ENCODE measurements at regions not wholly inside any gene's neighbourhood (a gene's known extent, or its start where the extent isn't known, plus 50 kb on each side); places are given as distances from the start of the nearest gene placed in this dataset.

DNA sequence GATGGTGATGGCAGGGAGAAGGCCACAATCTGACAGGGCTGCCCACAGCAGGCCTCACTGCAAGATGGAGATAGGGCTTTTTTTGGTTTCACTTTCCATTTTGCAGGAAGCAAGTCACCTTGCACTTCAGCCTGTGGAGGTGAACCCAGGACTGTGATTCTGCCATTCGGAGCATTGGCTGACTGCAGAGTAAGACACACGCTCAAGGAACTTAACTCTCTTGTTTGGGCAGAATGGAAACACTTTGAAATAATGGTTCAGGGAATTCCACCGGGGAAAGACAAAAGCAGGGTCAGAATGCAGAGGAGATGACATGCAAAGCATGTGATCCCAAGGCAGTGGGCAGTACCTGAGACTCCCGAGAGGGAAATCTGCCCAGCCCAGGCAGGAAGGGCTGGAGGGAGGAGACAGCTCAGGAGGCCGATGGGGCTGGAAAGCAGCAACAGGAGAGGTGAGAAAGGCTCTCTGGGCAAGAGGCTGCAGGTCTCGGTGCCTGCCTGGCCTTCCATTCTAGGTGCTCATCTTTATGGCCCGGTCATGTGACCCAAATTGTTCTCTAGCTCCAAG, 58.7 kb upstream of the PRMT8 start:
- POLR2A ChIA-PET = no interaction called here
- Mint-ChIP-seq H3K4me3 (no peak overlapping the region), H3K4me1 (ENCODE audit: low read depth) (peaks cover 24% of the 10 kb centered on the region), H3K27ac (no peak overlapping the region), H3K27me3 (peaks cover 4% of the 10 kb centered on the region), H3K9me3 (no peaks in the 10 kb centered on the region), H3K36me3 (ENCODE audit: low read depth) (no peaks in the 10 kb centered on the region)
- ATAC-seq (ENCODE audit: poor library complexity) (no peak), DNase-seq (peak in 1 of 14 experiments; percentile 21)
- Histone ChIP-seq H3K27me3 (ENCODE audit: control insufficient read depth in 1 of 2, insufficient read depth in 2 of 2, low read length in 2 of 2) (peaks cover 0 to 2% of the 10 kb centered on the region in 2 experiments), H3K9me3 (ENCODE audit: control insufficient read depth in 1 of 2, insufficient read depth in 1 of 2, low read length in 2 of 2) (peaks cover 0 to 13% of the 10 kb centered on the region in 2 experiments), H3K4me3 (ENCODE audit: low read length) (no peak overlapping the region), H3K4me1 (ENCODE audit: insufficient read depth, low read length) (peaks cover 10% of the 10 kb centered on the region), H3K36me3 (ENCODE audit: insufficient read depth, low read length) (no peaks in the 10 kb centered on the region), H3K27ac (ENCODE audit: low read depth in 1 of 2, low read length in 2 of 2) (no peak overlapping the region)
- intact Hi-C loops (cut with DNase I, micrococcal nuclease) = no loop called here
- CTCF ChIA-PET = no interaction called here
- TF ChIP-seq, protein P1, sequence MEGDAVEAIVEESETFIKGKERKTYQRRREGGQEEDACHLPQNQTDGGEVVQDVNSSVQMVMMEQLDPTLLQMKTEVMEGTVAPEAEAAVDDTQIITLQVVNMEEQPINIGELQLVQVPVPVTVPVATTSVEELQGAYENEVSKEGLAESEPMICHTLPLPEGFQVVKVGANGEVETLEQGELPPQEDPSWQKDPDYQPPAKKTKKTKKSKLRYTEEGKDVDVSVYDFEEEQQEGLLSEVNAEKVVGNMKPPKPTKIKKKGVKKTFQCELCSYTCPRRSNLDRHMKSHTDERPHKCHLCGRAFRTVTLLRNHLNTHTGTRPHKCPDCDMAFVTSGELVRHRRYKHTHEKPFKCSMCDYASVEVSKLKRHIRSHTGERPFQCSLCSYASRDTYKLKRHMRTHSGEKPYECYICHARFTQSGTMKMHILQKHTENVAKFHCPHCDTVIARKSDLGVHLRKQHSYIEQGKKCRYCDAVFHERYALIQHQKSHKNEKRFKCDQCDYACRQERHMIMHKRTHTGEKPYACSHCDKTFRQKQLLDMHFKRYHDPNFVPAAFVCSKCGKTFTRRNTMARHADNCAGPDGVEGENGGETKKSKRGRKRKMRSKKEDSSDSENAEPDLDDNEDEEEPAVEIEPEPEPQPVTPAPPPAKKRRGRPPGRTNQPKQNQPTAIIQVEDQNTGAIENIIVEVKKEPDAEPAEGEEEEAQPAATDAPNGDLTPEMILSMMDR (IDR thresholded peaks at IDR 0.05) = no peak

GRCh38 chr12:3432868-3433267, 58.1 kb upstream of the PRMT8 start:
- TF ChIP-seq, protein P1 (IDR thresholded peaks at IDR 0.05) = no peak
- peaks cover 0 to 2% of the 10 kb centered on the region in 2 experiments for H3K27me3 ChIP-seq (ENCODE audit: control insufficient read depth in 1 of 2, insufficient read depth in 2 of 2, low read length in 2 of 2)
- Mint-ChIP-seq H3K27me3 (peaks cover 4% of the 10 kb centered on the region), H3K36me3 (ENCODE audit: low read depth) (no peaks in the 10 kb centered on the region), H3K4me1 (ENCODE audit: low read depth) (peaks cover 24% of the 10 kb centered on the region), H3K9me3 (no peaks in the 10 kb centered on the region), H3K27ac (no peak overlapping the region), H3K4me3 (no peak overlapping the region)
- no peak overlapping the region for H3K4me3 ChIP-seq (ENCODE audit: low read length)
- intact Hi-C loops (cut with DNase I, micrococcal nuclease) = no loop called here
- peaks cover 0 to 13% of the 10 kb centered on the region in 2 experiments for H3K9me3 ChIP-seq (ENCODE audit: control insufficient read depth in 1 of 2, insufficient read depth in 1 of 2, low read length in 2 of 2)
- peaks cover 10% of the 10 kb centered on the region for H3K4me1 ChIP-seq (ENCODE audit: insufficient read depth, low read length)
- ATAC-seq (ENCODE audit: poor library complexity) (no peak), DNase-seq (no peak)
- POLR2A ChIA-PET = no interaction called here
- no peaks in the 10 kb centered on the region for H3K36me3 ChIP-seq (ENCODE audit: insufficient read depth, low read length)
- CTCF ChIA-PET = no interaction called here
- no peak overlapping the region for H3K27ac ChIP-seq (ENCODE audit: low read depth in 1 of 2, low read length in 2 of 2)

DNA sequence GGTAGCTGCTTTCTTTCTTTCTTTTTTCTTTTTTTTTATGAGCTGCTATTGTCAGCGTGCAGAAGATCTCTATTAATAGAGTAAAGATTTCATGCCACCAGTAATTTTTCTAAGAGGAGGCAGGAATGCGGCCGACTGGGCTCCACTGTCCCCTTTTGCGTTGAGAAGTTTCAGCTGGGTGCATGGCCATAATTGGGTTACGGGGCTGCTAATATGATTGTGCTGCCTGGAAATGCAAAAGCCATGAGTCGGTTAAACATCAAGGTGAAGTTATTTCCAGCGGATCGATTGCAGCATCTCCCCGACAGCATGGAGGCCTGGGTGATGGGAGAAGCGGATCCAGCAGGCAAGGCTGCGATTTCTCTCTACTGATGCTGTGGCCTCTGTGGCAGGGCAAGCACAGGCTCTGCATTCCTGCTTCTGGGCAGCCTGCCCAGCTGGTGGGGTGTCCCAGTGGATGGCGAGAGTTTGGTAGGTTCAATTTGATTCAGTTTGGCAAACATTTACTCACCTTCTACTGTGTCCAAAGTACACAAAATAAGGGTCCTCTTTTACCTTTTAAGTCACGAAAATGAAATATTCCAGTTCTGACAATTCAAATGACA, 54.4 kb upstream of the PRMT8 start:
- Histone ChIP-seq H3K27me3 (ENCODE audit: control insufficient read depth in 1 of 2, insufficient read depth in 2 of 2, low read length in 2 of 2) (no peaks in the 10 kb centered on the region), H3K9me3 (ENCODE audit: control insufficient read depth in 1 of 2, insufficient read depth in 1 of 2, low read length in 2 of 2) (peaks cover 0 to 13% of the 10 kb centered on the region in 2 experiments), H3K36me3 (ENCODE audit: insufficient read depth, low read length) (no peaks in the 10 kb centered on the region), H3K27ac (ENCODE audit: low read depth in 1 of 2, low read length in 2 of 2) (no peak overlapping the region), H3K4me1 (ENCODE audit: insufficient read depth, low read length) (peaks cover 10% of the 10 kb centered on the region), H3K4me3 (ENCODE audit: low read length) (no peak overlapping the region)
- ATAC-seq (ENCODE audit: poor library complexity) (no peak), DNase-seq (no peak)
- ChIA-PET CTCF (no interaction called here), POLR2A (no interaction called here)
- H3K4me1 Mint-ChIP-seq (ENCODE audit: low read depth) = peaks cover 17% of the 10 kb centered on the region
- H3K9me3 Mint-ChIP-seq = no peaks in the 10 kb centered on the region
- TF ChIP-seq, protein P1 (IDR thresholded peaks at IDR 0.05) = no peak
- H3K36me3 Mint-ChIP-seq (ENCODE audit: low read depth) = no peaks in the 10 kb centered on the region
- no peak overlapping the region for H3K4me3 Mint-ChIP-seq
- H3K27me3 Mint-ChIP-seq = peaks cover 5% of the 10 kb centered on the region
- intact Hi-C loops (cut with DNase I, micrococcal nuclease) = no loop called here
- no peak overlapping the region for H3K27ac Mint-ChIP-seq

Data from CD4-positive, alpha-beta T cell (primary cell).